ENCODE measurements at regions not wholly inside any gene's neighbourhood (a gene's known extent, or its start where the extent isn't known, plus 50 kb on each side); places are given as distances from the start of the nearest gene placed in this dataset.

DNA sequence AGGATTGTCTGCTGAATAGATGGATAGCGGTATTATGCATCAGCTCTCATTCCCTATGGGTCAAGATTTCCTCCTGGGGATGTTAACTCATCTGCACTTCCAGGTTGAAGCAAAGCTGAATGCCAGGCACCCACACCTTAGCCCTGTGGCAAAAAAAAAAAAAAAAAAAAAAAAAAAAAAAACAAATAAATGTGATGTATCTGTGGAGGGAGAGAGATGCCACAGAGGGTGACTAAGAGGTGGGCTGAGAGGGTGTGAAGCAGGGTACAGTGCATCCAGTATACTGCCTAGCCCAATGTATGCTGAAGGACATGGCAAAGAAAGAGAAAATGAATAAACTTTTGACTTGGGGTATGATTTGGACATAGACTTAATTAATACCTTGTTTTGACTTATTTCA, 91.4 kb downstream of the COPS8 start:
- TF ChIP-seq, protein P1, sequence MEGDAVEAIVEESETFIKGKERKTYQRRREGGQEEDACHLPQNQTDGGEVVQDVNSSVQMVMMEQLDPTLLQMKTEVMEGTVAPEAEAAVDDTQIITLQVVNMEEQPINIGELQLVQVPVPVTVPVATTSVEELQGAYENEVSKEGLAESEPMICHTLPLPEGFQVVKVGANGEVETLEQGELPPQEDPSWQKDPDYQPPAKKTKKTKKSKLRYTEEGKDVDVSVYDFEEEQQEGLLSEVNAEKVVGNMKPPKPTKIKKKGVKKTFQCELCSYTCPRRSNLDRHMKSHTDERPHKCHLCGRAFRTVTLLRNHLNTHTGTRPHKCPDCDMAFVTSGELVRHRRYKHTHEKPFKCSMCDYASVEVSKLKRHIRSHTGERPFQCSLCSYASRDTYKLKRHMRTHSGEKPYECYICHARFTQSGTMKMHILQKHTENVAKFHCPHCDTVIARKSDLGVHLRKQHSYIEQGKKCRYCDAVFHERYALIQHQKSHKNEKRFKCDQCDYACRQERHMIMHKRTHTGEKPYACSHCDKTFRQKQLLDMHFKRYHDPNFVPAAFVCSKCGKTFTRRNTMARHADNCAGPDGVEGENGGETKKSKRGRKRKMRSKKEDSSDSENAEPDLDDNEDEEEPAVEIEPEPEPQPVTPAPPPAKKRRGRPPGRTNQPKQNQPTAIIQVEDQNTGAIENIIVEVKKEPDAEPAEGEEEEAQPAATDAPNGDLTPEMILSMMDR (IDR thresholded peaks at IDR 0.05): no peak
- TF ChIP-seq POLR2A (IDR thresholded peaks at IDR 0.05): no peak

Measured in suprapubic skin (tissue), 3 donors.